AG04450 (cell line): ENCODE measurements at regions not wholly inside any gene's neighbourhood (a gene's known extent, or its start where the extent isn't known, plus 50 kb on each side); places are given as distances from the start of the nearest gene placed in this dataset.
A peak's percentile ranks its signal among the peaks of the same experiment; 100 is the strongest.

Source experiments
- CTCF ChIA-PET: fragments of 300-600, 350-600 bp; formaldehyde crosslinking; extraction: SDS; loops from one replicate; lab custom pipeline; 2022; ENCODE audit warnings: antibody characterized with exemption, inconsistent platforms; lab: Charles Lee
- POLR2A ChIA-PET: fragments of 350-600 bp; formaldehyde crosslinking; extraction: SDS; loops from one replicate; lab custom pipeline; 2021; ENCODE audit warnings: antibody characterized with exemption, inconsistent platforms; lab: Yijun Ruan, JAX
- DNase-seq: peaks from one replicate; pipeline ENCODE4 v3.0.0-alpha.2; 2011; ENCODE audit warnings: low read depth, low spot score
- H3K27ac ChIP-seq: one replicate; pipeline ENCODE4 v1.5.1; 2012; ENCODE audit warnings: low read depth, low read length, control low read depth
- H3K27me3 ChIP-seq: one replicate; pipeline ENCODE4 v1.6.0; 2012; ENCODE audit warnings: low read length; ENCODE audit not compliant: control insufficient read depth, insufficient read depth
- H3K4me3 ChIP-seq: 2 replicates; pipeline ENCODE4 v1.5.1; 2011; ENCODE audit warnings: mild to moderate bottlenecking, low read depth, low read length, control low read depth
- H3K9me3 ChIP-seq: 2 replicates; pipeline ENCODE4 v1.5.1; 2012; ENCODE audit warnings: low read length; ENCODE audit not compliant: control insufficient read depth, insufficient read depth
- CTCF ChIP-seq: IDR thresholded peaks from 2 replicates; pipeline ENCODE4 v1.5.1; 2011; ENCODE audit warnings: low read depth, low read length, control low read depth, inconsistent platforms

DNA sequence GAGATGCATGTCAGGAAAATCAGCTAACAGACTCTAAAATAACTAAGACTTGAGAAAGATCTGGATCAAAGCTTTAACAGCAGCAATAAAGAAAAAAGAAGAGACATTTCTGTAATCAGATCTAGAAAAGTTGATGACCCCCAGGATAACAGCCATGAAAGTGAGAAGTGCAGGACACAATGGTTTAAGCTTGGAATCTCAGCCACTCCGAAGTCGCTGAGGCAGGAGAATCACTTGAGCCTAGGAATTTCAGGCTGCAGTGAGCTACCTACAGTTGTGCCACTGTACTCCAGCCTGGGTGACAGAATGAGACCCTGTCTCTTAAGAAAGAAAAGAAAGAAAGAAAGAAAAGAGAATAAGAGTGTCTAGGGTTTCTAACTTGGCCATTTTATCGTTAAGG lies 544.1 kb downstream of the CD83 start:
- ChIA-PET CTCF (no interaction called here), POLR2A (no interaction called here)
- no peak overlapping the region for H3K4me3 ChIP-seq
- no peak overlapping the region for H3K27ac ChIP-seq
- DNase-seq = no peak
- no peak for TF ChIP-seq CTCF
- no peaks in the 10 kb centered on the region for H3K9me3 ChIP-seq
- H3K27me3 ChIP-seq = no peaks in the 10 kb centered on the region

DNA sequence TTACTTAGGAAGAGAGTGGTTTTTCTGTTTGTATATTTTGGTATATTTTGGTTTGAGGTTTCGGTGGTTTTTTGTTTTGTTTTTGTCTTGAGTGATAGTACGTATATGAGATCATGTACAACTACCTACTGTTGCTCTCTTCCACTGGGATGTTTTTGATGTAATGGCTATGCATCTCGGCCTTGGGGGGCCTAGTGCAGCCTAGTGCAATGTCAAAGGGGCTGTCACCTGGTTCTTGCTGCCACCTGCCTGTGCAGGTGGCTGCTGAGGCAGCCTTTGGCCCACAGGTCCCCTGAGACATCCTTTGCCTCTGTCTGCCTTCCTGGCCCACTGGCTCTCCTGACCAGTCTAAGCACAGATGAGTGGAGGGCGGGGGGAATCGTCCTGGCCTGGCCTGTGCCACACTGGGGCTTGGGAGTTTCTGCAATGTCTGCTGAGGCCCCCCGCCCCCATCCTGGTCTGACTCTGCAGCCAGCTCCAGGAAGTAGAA lies 546.6 kb downstream of the CD83 start:
- H3K4me3 ChIP-seq = no peak overlapping the region
- no peak overlapping the region for H3K27ac ChIP-seq
- no peak for DNase-seq
- no peak for TF ChIP-seq CTCF
- H3K27me3 ChIP-seq = no peaks in the 10 kb centered on the region
- POLR2A ChIA-PET = no interaction called here
- H3K9me3 ChIP-seq = no peaks in the 10 kb centered on the region
- CTCF ChIA-PET = no interaction called here

GRCh38 chr6:14664621-14665315 lies 547.2 kb downstream of the CD83 start:
- H3K27me3 ChIP-seq = no peaks in the 10 kb centered on the region
- ChIA-PET CTCF (no interaction called here), POLR2A (no interaction called here)
- H3K4me3 ChIP-seq = no peak overlapping the region
- H3K27ac ChIP-seq = peak overlapping the region; percentile 60
- TF ChIP-seq CTCF = no peak
- H3K9me3 ChIP-seq = no peaks in the 10 kb centered on the region
- DNase-seq = no peak

- no peak overlapping the region for H3K4me3 ChIP-seq
- CTCF ChIA-PET = no interaction called here
- no peaks in the 10 kb centered on the region for H3K27me3 ChIP-seq
- peak overlapping the region; percentile 65 for H3K27ac ChIP-seq
- no peak for TF ChIP-seq CTCF
- H3K9me3 ChIP-seq = no peaks in the 10 kb centered on the region
- POLR2A ChIA-PET = no interaction called here
- DNase-seq = peak; percentile 94
Measured at GRCh38 chr6:14665827-14666724, 548.5 kb downstream of the CD83 start.

DNA sequence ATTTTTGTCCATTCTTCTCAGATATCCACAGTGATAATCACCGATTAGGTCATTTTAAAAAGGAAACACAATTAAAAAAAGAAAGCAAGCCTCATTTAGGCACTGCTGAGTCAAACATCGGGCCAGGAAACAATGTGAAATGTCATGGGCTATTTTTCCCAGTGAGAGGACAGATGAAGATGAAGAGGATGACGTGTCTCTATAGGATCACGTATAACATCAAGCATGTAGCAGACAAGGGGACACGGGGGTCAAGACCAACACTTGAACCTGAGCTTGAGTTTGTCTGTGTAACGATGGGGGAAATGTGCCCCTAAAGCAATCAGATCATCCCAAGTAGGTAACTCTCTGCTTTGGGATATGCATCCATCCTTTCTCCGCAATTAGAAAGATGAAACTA lies 553.2 kb downstream of the CD83 start:
- Histone ChIP-seq H3K27me3 (no peaks in the 10 kb centered on the region), H3K27ac (no peak overlapping the region), H3K4me3 (no peak overlapping the region), H3K9me3 (no peaks in the 10 kb centered on the region; the same call in 1 of the 2 replicates)
- POLR2A ChIA-PET = no interaction called here
- CTCF ChIA-PET = no interaction called here
- no peak for DNase-seq
- no peak for TF ChIP-seq CTCF
